ENCODE measurements at regions not wholly inside any gene's neighbourhood (a gene's known extent, or its start where the extent isn't known, plus 50 kb on each side); places are given as distances from the start of the nearest gene placed in this dataset.

DNA sequence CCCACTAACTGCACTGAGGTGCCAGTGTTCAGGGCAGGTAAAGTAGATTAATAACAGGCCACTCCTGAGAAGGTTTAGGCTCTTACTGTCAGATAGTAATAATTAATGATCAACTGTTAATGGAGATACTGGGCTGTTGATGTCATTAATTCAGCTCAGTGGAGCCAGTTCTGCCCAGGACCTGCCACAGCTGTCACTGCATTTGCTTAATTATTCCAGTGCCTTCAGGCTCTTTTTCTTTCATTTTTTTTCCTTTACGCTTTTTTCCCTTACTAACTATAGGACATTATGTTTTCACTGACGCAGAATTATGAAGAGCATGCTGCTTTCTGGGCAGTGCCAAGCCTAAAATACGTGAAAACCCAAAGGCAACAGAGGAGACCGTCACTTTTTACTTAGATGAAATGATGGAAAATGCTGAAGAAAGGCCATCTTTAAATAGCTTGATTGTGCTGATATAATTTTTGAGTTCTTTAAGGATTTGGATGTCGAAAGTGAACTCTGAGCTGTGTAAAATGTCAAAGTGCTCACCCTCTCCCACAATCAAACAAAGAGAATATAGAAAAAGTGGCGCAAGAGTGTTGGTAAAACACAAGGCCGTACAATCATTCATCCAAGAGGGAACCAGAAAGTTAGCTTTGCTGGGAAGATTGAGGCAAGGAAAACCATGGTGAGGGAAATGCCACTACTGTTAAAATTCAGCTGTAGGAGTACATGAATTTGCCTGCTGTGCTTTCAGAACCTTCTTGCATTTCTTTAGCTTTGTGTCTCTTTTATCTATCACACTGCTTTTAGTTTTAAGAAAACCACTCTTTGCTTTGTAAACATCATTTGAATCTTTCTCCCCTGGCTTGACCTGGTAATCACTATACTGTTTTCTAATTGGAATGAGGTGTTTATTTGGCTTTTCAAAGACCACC lies 192.0 kb upstream of the ZEB2 start:
- Histone ChIP-seq H3K36me3 (no peaks in the 10 kb centered on the region), H3K9me3 (no peaks in the 10 kb centered on the region), H3K27ac (no peak overlapping the region), H3K27me3 (no peaks in the 10 kb centered on the region), H3K4me3 (no peak overlapping the region), H3K4me1 (ENCODE audit: insufficient read depth) (peaks cover 1% of the 10 kb centered on the region)
- intact Hi-C loops (cut with DNase I): no loop called here
- TF ChIP-seq EP300 (IDR thresholded peaks at IDR 0.05): no peak
- no peak for TF ChIP-seq POLR2A (IDR thresholded peaks at IDR 0.05)
- no peak for DNase-seq
- WGBS, 3 donors: 74 to 80% (median 79%) methylated on average over 7 of the region's 7 CpGs

DNA sequence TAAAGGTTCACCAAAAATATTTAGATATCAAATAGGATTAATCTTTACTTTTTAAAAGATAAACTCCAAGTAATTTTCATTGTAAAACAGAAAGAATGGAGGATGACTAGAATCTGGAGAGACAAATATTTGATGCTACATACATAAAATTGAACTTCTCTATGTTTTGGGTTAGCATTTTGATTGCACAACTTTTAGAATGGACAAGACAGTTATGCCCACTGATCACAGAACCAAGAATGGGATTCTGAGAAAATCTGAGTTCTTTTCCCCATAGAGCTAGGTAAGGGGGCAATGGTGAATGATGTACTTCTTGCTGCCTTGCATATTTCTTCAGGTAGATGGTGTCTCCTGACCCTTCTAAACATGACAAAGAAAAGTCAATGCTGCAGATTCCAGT lies 191.2 kb upstream of the ZEB2 start:
- Histone ChIP-seq H3K27ac (no peak overlapping the region), H3K36me3 (no peaks in the 10 kb centered on the region), H3K9me3 (no peaks in the 10 kb centered on the region), H3K4me1 (ENCODE audit: insufficient read depth) (peaks cover 1% of the 10 kb centered on the region), H3K27me3 (no peaks in the 10 kb centered on the region), H3K4me3 (no peak overlapping the region)
- intact Hi-C loops (cut with DNase I): no loop called here
- DNase-seq: no peak
- TF ChIP-seq POLR2A (IDR thresholded peaks at IDR 0.05): no peak
- no peak for TF ChIP-seq EP300 (IDR thresholded peaks at IDR 0.05)
- TF ChIP-seq, protein P1, sequence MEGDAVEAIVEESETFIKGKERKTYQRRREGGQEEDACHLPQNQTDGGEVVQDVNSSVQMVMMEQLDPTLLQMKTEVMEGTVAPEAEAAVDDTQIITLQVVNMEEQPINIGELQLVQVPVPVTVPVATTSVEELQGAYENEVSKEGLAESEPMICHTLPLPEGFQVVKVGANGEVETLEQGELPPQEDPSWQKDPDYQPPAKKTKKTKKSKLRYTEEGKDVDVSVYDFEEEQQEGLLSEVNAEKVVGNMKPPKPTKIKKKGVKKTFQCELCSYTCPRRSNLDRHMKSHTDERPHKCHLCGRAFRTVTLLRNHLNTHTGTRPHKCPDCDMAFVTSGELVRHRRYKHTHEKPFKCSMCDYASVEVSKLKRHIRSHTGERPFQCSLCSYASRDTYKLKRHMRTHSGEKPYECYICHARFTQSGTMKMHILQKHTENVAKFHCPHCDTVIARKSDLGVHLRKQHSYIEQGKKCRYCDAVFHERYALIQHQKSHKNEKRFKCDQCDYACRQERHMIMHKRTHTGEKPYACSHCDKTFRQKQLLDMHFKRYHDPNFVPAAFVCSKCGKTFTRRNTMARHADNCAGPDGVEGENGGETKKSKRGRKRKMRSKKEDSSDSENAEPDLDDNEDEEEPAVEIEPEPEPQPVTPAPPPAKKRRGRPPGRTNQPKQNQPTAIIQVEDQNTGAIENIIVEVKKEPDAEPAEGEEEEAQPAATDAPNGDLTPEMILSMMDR (IDR thresholded peaks at IDR 0.05): no peak

DNA sequence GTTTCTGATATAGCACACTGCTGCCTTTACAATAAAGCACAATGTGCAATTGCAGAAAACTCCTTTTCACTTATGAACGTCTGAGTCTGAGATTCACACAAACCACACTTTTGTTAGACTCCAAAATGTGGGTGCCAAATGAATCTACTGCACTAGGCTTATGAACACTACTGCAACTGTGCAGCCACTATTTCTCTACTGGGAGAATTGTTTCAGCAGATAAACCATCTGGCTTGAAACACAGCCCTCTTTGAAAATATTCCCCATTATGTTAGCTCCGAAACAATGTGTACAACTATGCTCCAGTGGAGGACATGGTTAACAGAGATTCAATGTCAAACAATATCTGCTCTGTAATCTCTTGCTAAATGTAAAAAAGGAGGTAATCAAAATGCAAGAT lies 188.7 kb upstream of the ZEB2 start:
- no peak overlapping the region for H3K4me3 ChIP-seq
- no peaks in the 10 kb centered on the region for H3K27me3 ChIP-seq
- WGBS, 3 donors: 87 to 92% (median 90%) methylated on average over 2 of the region's 2 CpGs
- TF ChIP-seq POLR2A (IDR thresholded peaks at IDR 0.05) (no peak), EP300 (IDR thresholded peaks at IDR 0.05) (no peak)
- TF ChIP-seq, protein P1 (IDR thresholded peaks at IDR 0.05): no peak
- H3K9me3 ChIP-seq: no peaks in the 10 kb centered on the region
- no peaks in the 10 kb centered on the region for H3K36me3 ChIP-seq
- intact Hi-C loops (cut with DNase I): no loop called here
- DNase-seq: no peak
- H3K4me1 ChIP-seq (ENCODE audit: insufficient read depth): peaks cover 3% of the 10 kb centered on the region
- H3K27ac ChIP-seq: no peak overlapping the region

DNA sequence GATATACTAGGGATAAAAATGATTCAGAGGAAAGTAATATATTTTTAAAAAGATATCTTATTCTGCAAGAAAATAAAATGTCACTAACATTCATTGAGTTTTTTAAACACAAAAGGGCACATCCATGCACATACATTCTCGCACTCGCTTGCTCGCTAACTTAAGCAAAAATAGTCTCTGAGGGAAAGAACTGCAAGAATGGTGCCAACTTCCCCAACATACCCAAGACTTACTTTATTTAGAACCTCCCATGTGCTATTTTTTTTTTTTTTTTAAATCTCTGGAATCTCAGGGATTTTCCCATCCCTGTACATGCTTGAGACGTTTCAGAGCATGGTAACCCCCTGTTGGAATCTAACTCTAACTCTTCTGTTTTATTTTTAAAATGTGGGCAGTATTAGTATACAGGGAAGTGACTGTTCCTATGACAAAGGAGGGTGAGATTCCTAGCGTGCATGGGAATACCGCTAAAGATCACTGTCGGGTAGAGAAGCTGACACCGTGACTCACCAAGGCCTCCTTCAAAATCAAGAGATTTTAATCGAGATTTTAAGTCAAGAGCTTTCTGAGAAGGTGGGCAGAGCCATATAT lies 187.9 kb upstream of the ZEB2 start:
- H3K36me3 ChIP-seq: no peaks in the 10 kb centered on the region
- intact Hi-C loops (cut with DNase I): no loop called here
- no peak for TF ChIP-seq EP300 (IDR thresholded peaks at IDR 0.05)
- TF ChIP-seq, protein P1 (IDR thresholded peaks at IDR 0.05): no peak
- TF ChIP-seq POLR2A (IDR thresholded peaks at IDR 0.05): no peak
- peaks cover 2% of the 10 kb centered on the region for H3K4me1 ChIP-seq (ENCODE audit: insufficient read depth)
- H3K27ac ChIP-seq: no peak overlapping the region
- no peaks in the 10 kb centered on the region for H3K27me3 ChIP-seq
- no peak overlapping the region for H3K4me3 ChIP-seq
- no peak for DNase-seq
- H3K9me3 ChIP-seq: no peaks in the 10 kb centered on the region
- WGBS, 3 donors: 82 to 89% (median 83%) methylated on average over 9 of the region's 9 CpGs

DNA sequence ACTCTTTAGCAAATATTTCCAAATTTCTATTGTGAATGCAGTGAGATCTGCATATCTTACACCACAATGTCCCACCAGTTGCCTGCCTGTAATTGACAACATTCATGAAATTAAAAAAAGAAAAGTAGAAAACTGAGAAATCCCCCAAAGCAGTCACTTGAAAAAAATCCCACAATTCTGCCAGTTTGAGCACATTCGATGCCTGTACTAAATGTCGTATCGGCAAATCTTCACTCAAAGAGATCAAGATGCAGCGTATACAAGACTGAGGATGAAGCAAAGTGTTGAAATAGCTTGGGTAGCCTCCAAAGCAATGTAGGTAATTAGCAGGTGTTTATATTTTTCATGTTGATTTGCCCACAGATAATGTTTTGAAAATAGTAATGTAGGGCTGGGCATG lies 186.7 kb upstream of the ZEB2 start:
- Histone ChIP-seq H3K36me3 (no peaks in the 10 kb centered on the region), H3K9me3 (no peaks in the 10 kb centered on the region), H3K27me3 (no peaks in the 10 kb centered on the region), H3K4me3 (no peak overlapping the region), H3K4me1 (ENCODE audit: insufficient read depth) (peaks cover 2% of the 10 kb centered on the region), H3K27ac (no peak overlapping the region)
- 95 to 98% (median 98%) methylated on average over 4 of the region's 4 CpGs for WGBS, 3 donors
- no peak for DNase-seq
- TF ChIP-seq EP300 (IDR thresholded peaks at IDR 0.05) (no peak), POLR2A (IDR thresholded peaks at IDR 0.05) (no peak)
- TF ChIP-seq, protein P1 (IDR thresholded peaks at IDR 0.05): no peak
- intact Hi-C loops (cut with DNase I): no loop called here
